B cell (primary cell): ENCODE measurements at regions not wholly inside any gene's neighbourhood (a gene's known extent, or its start where the extent isn't known, plus 50 kb on each side); places are given as distances from the start of the nearest gene placed in this dataset.

Source experiments
- EZH2 ChIP-seq: IDR thresholded peaks from 2 replicates; pipeline ENCODE4 v1.6.1; 2012; ENCODE audit warnings: borderline replicate concordance, low read depth, mild to moderate bottlenecking, moderate library complexity, low read length; ENCODE audit not compliant: insufficient read depth, poor library complexity, severe bottlenecking
- TF ChIP-seq, protein P1 (sequence below): fragments of 200-600 bp; IDR thresholded peaks from one replicate; pipeline ENCODE4 v1.8.0; 2022; ENCODE audit warnings: antibody characterized with exemption, mild to moderate bottlenecking

- TF ChIP-seq, protein P1, sequence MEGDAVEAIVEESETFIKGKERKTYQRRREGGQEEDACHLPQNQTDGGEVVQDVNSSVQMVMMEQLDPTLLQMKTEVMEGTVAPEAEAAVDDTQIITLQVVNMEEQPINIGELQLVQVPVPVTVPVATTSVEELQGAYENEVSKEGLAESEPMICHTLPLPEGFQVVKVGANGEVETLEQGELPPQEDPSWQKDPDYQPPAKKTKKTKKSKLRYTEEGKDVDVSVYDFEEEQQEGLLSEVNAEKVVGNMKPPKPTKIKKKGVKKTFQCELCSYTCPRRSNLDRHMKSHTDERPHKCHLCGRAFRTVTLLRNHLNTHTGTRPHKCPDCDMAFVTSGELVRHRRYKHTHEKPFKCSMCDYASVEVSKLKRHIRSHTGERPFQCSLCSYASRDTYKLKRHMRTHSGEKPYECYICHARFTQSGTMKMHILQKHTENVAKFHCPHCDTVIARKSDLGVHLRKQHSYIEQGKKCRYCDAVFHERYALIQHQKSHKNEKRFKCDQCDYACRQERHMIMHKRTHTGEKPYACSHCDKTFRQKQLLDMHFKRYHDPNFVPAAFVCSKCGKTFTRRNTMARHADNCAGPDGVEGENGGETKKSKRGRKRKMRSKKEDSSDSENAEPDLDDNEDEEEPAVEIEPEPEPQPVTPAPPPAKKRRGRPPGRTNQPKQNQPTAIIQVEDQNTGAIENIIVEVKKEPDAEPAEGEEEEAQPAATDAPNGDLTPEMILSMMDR, result no peak
- no peak for TF ChIP-seq EZH2
Measured at GRCh38 chr1:113014508-113014907, 58.5 kb upstream of the LRIG2 start.
